ENCODE measurements at regions not wholly inside any gene's neighbourhood (a gene's known extent, or its start where the extent isn't known, plus 50 kb on each side); places are given as distances from the start of the nearest gene placed in this dataset.

- Histone ChIP-seq H3K4me1 (ENCODE audit: control insufficient read depth, extremely low read depth, insufficient read depth, low read length) (no peaks in the 10 kb centered on the region), H3K4me2 (ENCODE audit: extremely low read depth, insufficient read depth, low read length) (no peak overlapping the region), H2AFZ (ENCODE audit: low read length) (no peak overlapping the region), H4K20me1 (ENCODE audit: control insufficient read depth, extremely low read depth, insufficient read depth, low read length) (no peaks in the 10 kb centered on the region), H3K27ac (ENCODE audit: insufficient read depth, low read length) (no peak overlapping the region), H3K9ac (ENCODE audit: insufficient read depth, low read length) (no peak overlapping the region), H3K36me3 (ENCODE audit: control insufficient read depth, insufficient read depth, low read length) (no peaks in the 10 kb centered on the region), H3K27me3 (ENCODE audit: control insufficient read depth, insufficient read depth, low read length) (no peaks in the 10 kb centered on the region), H3K4me3 (replicated peaks in 1 of 4; ENCODE audit: control extremely low read depth in 1 of 4, insufficient read depth in 1 of 4, low read depth in 3 of 4, low read length in 4 of 4) (no peak overlapping the region), H3K9me3 (ENCODE audit: control insufficient read depth, insufficient read depth, low read depth, low read length) (no peaks in the 10 kb centered on the region), H3K79me2 (ENCODE audit: control insufficient read depth, insufficient read depth, low read length) (no peaks in the 10 kb centered on the region)
- no peak for TF ChIP-seq EZH2 (IDR thresholded peaks at IDR 0.05; ENCODE audit: low read length, missing control alignments)
- no peak for TF ChIP-seq CTCF (conservative IDR thresholded peaks at IDR 0.05 in 1 of 2, IDR thresholded peaks at IDR 0.05 in 1 of 2; ENCODE audit: low read depth in 1 of 2, low read length in 2 of 2)
- no peak for DNase-seq (ENCODE audit: low read depth in 2 of 2)
Observed at GRCh38 chr19:34851277-34851804, 75.4 kb upstream of the ZNF30 start.

- no peaks in the 10 kb centered on the region for H3K9me3 ChIP-seq (ENCODE audit: control insufficient read depth, insufficient read depth, low read depth, low read length)
- H2AFZ ChIP-seq (ENCODE audit: low read length): no peak overlapping the region
- H3K79me2 ChIP-seq (ENCODE audit: control insufficient read depth, insufficient read depth, low read length): no peaks in the 10 kb centered on the region
- TF ChIP-seq CTCF (conservative IDR thresholded peaks at IDR 0.05 in 1 of 2, IDR thresholded peaks at IDR 0.05 in 1 of 2; ENCODE audit: low read depth in 1 of 2, low read length in 2 of 2) (no peak), EZH2 (IDR thresholded peaks at IDR 0.05; ENCODE audit: low read length, missing control alignments) (no peak)
- H3K36me3 ChIP-seq (ENCODE audit: control insufficient read depth, insufficient read depth, low read length): no peaks in the 10 kb centered on the region
- H3K9ac ChIP-seq (ENCODE audit: insufficient read depth, low read length): no peak overlapping the region
- H3K4me2 ChIP-seq (ENCODE audit: extremely low read depth, insufficient read depth, low read length): no peak overlapping the region
- no peaks in the 10 kb centered on the region for H3K4me1 ChIP-seq (ENCODE audit: control insufficient read depth, extremely low read depth, insufficient read depth, low read length)
- H3K27ac ChIP-seq (ENCODE audit: insufficient read depth, low read length): no peak overlapping the region
- H3K27me3 ChIP-seq (ENCODE audit: control insufficient read depth, insufficient read depth, low read length): no peaks in the 10 kb centered on the region
- H4K20me1 ChIP-seq (ENCODE audit: control insufficient read depth, extremely low read depth, insufficient read depth, low read length): no peaks in the 10 kb centered on the region
- DNase-seq (ENCODE audit: low read depth in 2 of 2): no peak
- H3K4me3 ChIP-seq (replicated peaks in 1 of 4; ENCODE audit: control extremely low read depth in 1 of 4, insufficient read depth in 1 of 4, low read depth in 3 of 4, low read length in 4 of 4): no peak overlapping the region
Observed at GRCh38 chr19:34847393-34847792, 74.4 kb upstream of the ZNF599 start.

GRCh38 chr19:34844277-34844676, 71.3 kb upstream of the ZNF599 start:
- DNase-seq (ENCODE audit: low read depth in 2 of 2): no peak
- Histone ChIP-seq H4K20me1 (ENCODE audit: control insufficient read depth, extremely low read depth, insufficient read depth, low read length) (no peaks in the 10 kb centered on the region), H3K27ac (ENCODE audit: insufficient read depth, low read length) (no peak overlapping the region), H3K9ac (ENCODE audit: insufficient read depth, low read length) (no peak overlapping the region), H3K79me2 (ENCODE audit: control insufficient read depth, insufficient read depth, low read length) (no peaks in the 10 kb centered on the region), H3K27me3 (ENCODE audit: control insufficient read depth, insufficient read depth, low read length) (no peaks in the 10 kb centered on the region), H3K36me3 (ENCODE audit: control insufficient read depth, insufficient read depth, low read length) (no peaks in the 10 kb centered on the region), H3K4me2 (ENCODE audit: extremely low read depth, insufficient read depth, low read length) (no peak overlapping the region), H3K4me1 (ENCODE audit: control insufficient read depth, extremely low read depth, insufficient read depth, low read length) (no peaks in the 10 kb centered on the region), H3K9me3 (ENCODE audit: control insufficient read depth, insufficient read depth, low read depth, low read length) (no peaks in the 10 kb centered on the region), H2AFZ (ENCODE audit: low read length) (no peak overlapping the region), H3K4me3 (replicated peaks in 1 of 4; ENCODE audit: control extremely low read depth in 1 of 4, insufficient read depth in 1 of 4, low read depth in 3 of 4, low read length in 4 of 4) (no peak overlapping the region)
- TF ChIP-seq CTCF (conservative IDR thresholded peaks at IDR 0.05 in 1 of 2, IDR thresholded peaks at IDR 0.05 in 1 of 2; ENCODE audit: low read depth in 1 of 2, low read length in 2 of 2) (no peak), EZH2 (IDR thresholded peaks at IDR 0.05; ENCODE audit: low read length, missing control alignments) (no peak)

Measured in fibroblast of lung (primary cell).